GM12801 (cell line): ENCODE measurements at regions not wholly inside any gene's neighbourhood (a gene's known extent, or its start where the extent isn't known, plus 50 kb on each side); places are given as distances from the start of the nearest gene placed in this dataset.

Source experiments
- CTCF ChIP-seq: IDR thresholded peaks from one replicate; pipeline ENCODE4 v1.5.1; 2011; ENCODE audit warnings: control low read depth; ENCODE audit not compliant: insufficient read length; ENCODE audit errors: extremely low read depth

- no peak for TF ChIP-seq CTCF
Observed at GRCh38 chr2:118687698-118688097, 159.8 kb downstream of the EN1 start.

- TF ChIP-seq CTCF = no peak
Observed at GRCh38 chr2:118687192-118687591, 160.3 kb downstream of the EN1 start.

- TF ChIP-seq CTCF = no peak
Observed at GRCh38 chr2:118686346-118686745, 161.1 kb downstream of the EN1 start.

GRCh38 chr2:118683460-118683859 lies 164.0 kb downstream of the EN1 start:
- TF ChIP-seq CTCF = no peak

GRCh38 chr2:118678985-118679384 lies 168.5 kb downstream of the EN1 start:
- no peak for TF ChIP-seq CTCF

- no peak for TF ChIP-seq CTCF
Observed at GRCh38 chr2:118677546-118677945, 169.9 kb downstream of the EN1 start.

- TF ChIP-seq CTCF = no peak
Observed at GRCh38 chr2:118675531-118675930, 171.9 kb downstream of the EN1 start.
